Trophoblast cell (in vitro differentiated cells and primary cell): ENCODE measurements at regions not wholly inside any gene's neighbourhood (a gene's known extent, or its start where the extent isn't known, plus 50 kb on each side); places are given as distances from the start of the nearest gene placed in this dataset.

Experiments
- DNase-seq, 2 donors: peaks; one replicate each; pipeline ENCODE4 v3.0.0-alpha.2; 2016
- H2AFZ ChIP-seq: 2 replicates; pipeline ENCODE4 v1.6.1; 2013; ENCODE audit warnings: low read length, moderate library complexity, mild to moderate bottlenecking; ENCODE audit not compliant: insufficient read depth, poor library complexity
- H2AK5ac ChIP-seq: 2 replicates; pipeline ENCODE4 v1.6.1; 2013; ENCODE audit warnings: mild to moderate bottlenecking, low read length
- H2BK120ac ChIP-seq: 2 replicates; pipeline ENCODE4 v1.6.1; 2013; ENCODE audit warnings: low read length, mild to moderate bottlenecking, moderate library complexity; ENCODE audit not compliant: insufficient read depth, poor library complexity
- H2BK12ac ChIP-seq: 2 replicates; pipeline ENCODE4 v1.6.1; 2013; ENCODE audit warnings: mild to moderate bottlenecking, low read length, moderate library complexity
- H2BK5ac ChIP-seq: 2 replicates; pipeline ENCODE4 v1.6.1; 2013; ENCODE audit warnings: low read length, low read depth, moderate library complexity, mild to moderate bottlenecking; ENCODE audit not compliant: poor library complexity
- H3K14ac ChIP-seq: 2 replicates; pipeline ENCODE4 v1.6.1; 2013; ENCODE audit warnings: mild to moderate bottlenecking, low read length
- H3K18ac ChIP-seq: 2 replicates; pipeline ENCODE4 v1.6.1; 2013; ENCODE audit warnings: mild to moderate bottlenecking, low read length
- H3K23ac ChIP-seq: 2 replicates; pipeline ENCODE4 v1.6.1; 2013; ENCODE audit warnings: low read length
- H3K27ac ChIP-seq: 2 replicates; pipeline ENCODE4 v1.5.1; 2013; ENCODE audit warnings: low read depth, mild to moderate bottlenecking, inconsistent platforms, low read length, moderate library complexity
- H3K27me3 ChIP-seq: 2 replicates; pipeline ENCODE4 v1.6.1; 2013; ENCODE audit warnings: inconsistent platforms, mild to moderate bottlenecking, low read length, moderate library complexity; ENCODE audit not compliant: insufficient read depth
- H3K36me3 ChIP-seq, 2 experiments: 1 replicate in 1 of 2; 2 replicates in 1 of 2; pipeline ENCODE4 v1.6.1; 2013; ENCODE audit warnings: low read length in 2 of 2, mild to moderate bottlenecking in 2 of 2, moderate library complexity in 1 of 2; ENCODE audit not compliant: insufficient read depth in 2 of 2, control insufficient read depth in 1 of 2
- H3K4ac ChIP-seq: 2 replicates; pipeline ENCODE4 v1.6.1; 2013; ENCODE audit warnings: low read depth, mild to moderate bottlenecking, low read length, moderate library complexity
- H3K4me1 ChIP-seq, 2 experiments: 1 replicate in 1 of 2; 2 replicates in 1 of 2; pipeline ENCODE4 v1.6.1; 2013; ENCODE audit warnings: low read length in 2 of 2, mild to moderate bottlenecking in 2 of 2, moderate library complexity in 1 of 2; ENCODE audit not compliant: insufficient read depth in 2 of 2, control insufficient read depth in 1 of 2
- H3K4me2 ChIP-seq: 2 replicates; pipeline ENCODE4 v1.6.1; 2013; ENCODE audit warnings: inconsistent platforms, mild to moderate bottlenecking, low read length, moderate library complexity
- H3K4me3 ChIP-seq: 2 replicates; pipeline ENCODE4 v1.5.1; 2013; ENCODE audit warnings: mild to moderate bottlenecking, low read depth, low read length, inconsistent platforms
- H3K79me1 ChIP-seq: one replicate; pipeline ENCODE4 v1.6.1; 2013; ENCODE audit warnings: low read length
- H3K79me2 ChIP-seq: 2 replicates; pipeline ENCODE4 v1.6.1; 2013; ENCODE audit warnings: low read length, mild to moderate bottlenecking; ENCODE audit not compliant: control insufficient read depth, insufficient read depth, poor library complexity
- H3K9ac ChIP-seq: 2 replicates; pipeline ENCODE4 v1.6.1; 2013; ENCODE audit warnings: mild to moderate bottlenecking, low read length
- H3K9me3 ChIP-seq: 2 replicates; pipeline ENCODE4 v1.6.1; 2013; ENCODE audit warnings: low read depth, mild to moderate bottlenecking, control low read depth, inconsistent platforms, low read length; ENCODE audit not compliant: insufficient read depth
- H4K12ac ChIP-seq: 2 replicates; pipeline ENCODE4 v1.6.1; 2013; ENCODE audit warnings: low read depth, mild to moderate bottlenecking, low read length, moderate library complexity
- H4K8ac ChIP-seq: 2 replicates; pipeline ENCODE4 v1.6.1; 2013; ENCODE audit warnings: low read depth, mild to moderate bottlenecking, low read length, moderate library complexity
- H4K91ac ChIP-seq: one replicate; pipeline ENCODE4 v1.6.1; 2013; ENCODE audit warnings: low read depth, mild to moderate bottlenecking, low read length, moderate library complexity
- WGBS: extraction: QIAGEN DNeasy Blood & Tissue Kit; methylation state at CpG from one replicate; pipeline ENCODE4 v1.1.7; 2013; ENCODE audit warnings: missing lambda C conversion rate; ENCODE audit not compliant: insufficient read length, insufficient coverage; ENCODE audit errors: extremely low coverage; 5-methylcytosine and 5-hydroxymethylcytosine counted together

DNA sequence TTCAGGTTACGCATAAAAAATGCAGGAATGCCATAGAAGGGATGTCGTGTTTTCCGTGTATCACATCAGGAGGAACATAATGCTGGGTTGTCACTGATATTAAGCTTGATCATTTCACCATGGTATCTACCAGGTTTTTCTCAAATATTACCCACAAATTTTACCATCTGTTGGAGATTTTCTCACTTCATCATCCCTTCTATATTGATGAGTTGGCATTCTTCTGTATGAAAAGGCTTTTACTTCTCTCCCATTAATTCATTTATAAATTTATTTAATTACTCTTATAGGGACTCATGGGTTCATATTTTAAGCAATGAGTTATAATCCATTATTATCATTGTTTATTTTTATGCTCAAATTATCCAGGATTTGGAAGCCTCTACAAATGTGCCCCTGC lies 608.2 kb downstream of the EPHA4 start:
- H2BK120ac ChIP-seq, result no peak overlapping the region
- H2BK5ac ChIP-seq, result no peak overlapping the region
- H2AK5ac ChIP-seq, result no peak overlapping the region
- no peak overlapping the region for H2BK12ac ChIP-seq
- no peak overlapping the region for H3K4ac ChIP-seq
- H3K23ac ChIP-seq, result no peak overlapping the region
- no peak overlapping the region for H3K4me3 ChIP-seq
- no peaks in the 10 kb centered on the region for H3K9me3 ChIP-seq
- no peaks in the 10 kb centered on the region for H3K79me2 ChIP-seq
- H3K9ac ChIP-seq, result no peak overlapping the region
- no peaks in the 10 kb centered on the region for H3K27me3 ChIP-seq
- H3K18ac ChIP-seq, result no peak overlapping the region
- H2AFZ ChIP-seq, result no peak overlapping the region
- no peaks in the 10 kb centered on the region for H3K4me1 ChIP-seq
- no peaks in the 10 kb centered on the region for H3K36me3 ChIP-seq
- H4K12ac ChIP-seq, result no peak overlapping the region
- no CpG with 5 or more reads among the region's 3 CpGs for WGBS
- H3K14ac ChIP-seq, result no peak overlapping the region
- H3K79me1 ChIP-seq, result no peaks in the 10 kb centered on the region
- no peak overlapping the region for H3K27ac ChIP-seq
- no peak overlapping the region for H3K4me2 ChIP-seq
- no peak overlapping the region for H4K91ac ChIP-seq
- no peak for DNase-seq
- no peak overlapping the region for H4K8ac ChIP-seq

DNA sequence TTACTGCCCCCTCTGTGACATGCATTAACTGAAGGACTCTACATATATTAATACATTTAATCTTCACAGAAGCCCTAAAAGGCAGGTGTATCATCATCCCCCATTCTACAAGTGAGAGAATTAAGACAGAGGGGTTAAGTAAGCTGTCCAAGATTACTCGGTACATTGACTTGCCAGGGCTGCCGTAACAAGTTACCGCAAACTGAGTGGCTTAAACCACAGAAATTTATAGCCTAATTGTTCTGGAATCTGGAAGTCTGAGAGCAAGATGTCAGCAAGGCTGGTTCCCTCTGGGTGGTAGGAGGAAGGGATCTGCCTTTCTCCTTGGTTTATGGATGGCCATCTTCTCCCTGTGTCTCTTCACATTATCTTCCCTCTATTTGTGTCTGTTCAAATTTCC lies 605.5 kb downstream of the EPHA4 start:
- H3K23ac ChIP-seq, result no peak overlapping the region
- H2AK5ac ChIP-seq, result no peak overlapping the region
- no peaks in the 10 kb centered on the region for H3K79me1 ChIP-seq
- no peak overlapping the region for H2BK12ac ChIP-seq
- H3K4me1 ChIP-seq, result no peaks in the 10 kb centered on the region
- H3K36me3 ChIP-seq, result no peaks in the 10 kb centered on the region
- H3K18ac ChIP-seq, result no peak overlapping the region
- H3K14ac ChIP-seq, result no peak overlapping the region
- H3K9me3 ChIP-seq, result no peaks in the 10 kb centered on the region
- no peak overlapping the region for H3K9ac ChIP-seq
- no CpG with 5 or more reads among the region's 3 CpGs for WGBS
- DNase-seq, result no peak
- H4K8ac ChIP-seq, result no peak overlapping the region
- H4K12ac ChIP-seq, result no peak overlapping the region
- no peak overlapping the region for H3K4me3 ChIP-seq
- no peak overlapping the region for H2BK120ac ChIP-seq
- no peak overlapping the region for H3K4me2 ChIP-seq
- no peak overlapping the region for H2BK5ac ChIP-seq
- no peak overlapping the region for H2AFZ ChIP-seq
- no peak overlapping the region for H3K4ac ChIP-seq
- no peak overlapping the region for H4K91ac ChIP-seq
- H3K27me3 ChIP-seq, result no peaks in the 10 kb centered on the region
- no peak overlapping the region for H3K27ac ChIP-seq
- no peaks in the 10 kb centered on the region for H3K79me2 ChIP-seq

DNA sequence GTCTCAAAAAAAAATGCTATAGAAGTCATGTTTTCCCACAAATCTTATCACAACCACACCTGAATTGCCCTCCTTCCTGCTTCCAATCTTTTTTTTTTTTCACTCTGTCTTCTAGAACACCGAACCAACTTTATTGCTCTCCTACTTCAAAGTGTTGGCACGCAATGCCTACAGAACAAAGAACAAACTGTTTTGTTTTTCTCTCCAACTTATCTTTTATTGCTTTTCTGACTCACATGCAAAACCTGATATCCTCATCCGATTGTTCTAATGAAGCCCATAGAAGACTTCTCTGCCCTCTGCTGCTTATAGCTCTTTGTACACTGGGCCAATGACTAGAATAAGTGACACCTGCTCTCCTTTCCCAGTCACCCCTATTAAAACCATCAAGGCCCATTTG lies 602.8 kb downstream of the EPHA4 start:
- Histone ChIP-seq H3K18ac (no peak overlapping the region), H2BK5ac (no peak overlapping the region), H2AFZ (no peak overlapping the region), H2AK5ac (no peak overlapping the region), H3K36me3 (no peaks in the 10 kb centered on the region), H3K4ac (no peak overlapping the region), H3K4me3 (no peak overlapping the region), H3K79me2 (no peaks in the 10 kb centered on the region), H2BK120ac (no peak overlapping the region), H3K9me3 (no peaks in the 10 kb centered on the region), H4K91ac (no peak overlapping the region), H3K79me1 (no peaks in the 10 kb centered on the region), H4K12ac (no peak overlapping the region), H3K27me3 (no peaks in the 10 kb centered on the region), H3K27ac (no peak overlapping the region), H4K8ac (no peak overlapping the region), H3K4me1 (no peaks in the 10 kb centered on the region), H3K9ac (no peak overlapping the region), H3K23ac (no peak overlapping the region), H3K14ac (no peak overlapping the region), H3K4me2 (no peak overlapping the region), H2BK12ac (no peak overlapping the region)
- DNase-seq, result no peak
- WGBS, result no CpG with 5 or more reads among the region's 3 CpGs

DNA sequence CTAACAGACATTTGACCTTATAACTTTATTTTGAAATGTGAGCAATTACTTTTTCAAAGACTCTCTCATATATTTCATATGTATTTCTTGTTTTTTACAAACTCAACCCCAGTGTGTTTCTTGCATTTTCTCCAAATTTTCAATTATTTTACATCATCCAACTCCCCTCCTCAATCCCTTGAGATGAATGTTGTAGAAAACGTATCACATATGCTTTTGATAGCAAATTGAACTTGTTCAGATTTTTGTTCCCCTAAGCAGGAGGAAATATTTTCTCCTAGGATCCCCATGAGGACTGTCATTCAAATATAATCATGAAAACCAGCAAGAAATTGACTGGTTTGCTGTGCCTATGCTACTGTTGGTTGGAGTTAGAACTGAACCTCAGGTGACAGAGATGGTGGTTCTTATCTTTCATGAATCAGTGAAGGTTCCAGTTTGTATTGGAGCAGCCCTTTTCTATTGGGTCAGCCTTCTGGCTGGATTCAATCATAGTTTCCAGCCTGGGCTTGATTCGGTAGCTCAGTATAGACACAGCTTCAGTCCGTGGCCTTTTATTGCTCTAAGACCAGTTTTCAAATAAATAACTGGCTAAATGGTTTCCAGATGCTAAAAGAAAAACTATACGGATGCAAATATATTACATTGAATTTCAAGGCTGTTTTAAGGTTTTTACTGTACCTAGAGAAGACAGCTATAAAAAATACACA lies 591.0 kb downstream of the EPHA4 start:
- H3K4me1 ChIP-seq, result no peaks in the 10 kb centered on the region
- no peaks in the 10 kb centered on the region for H3K27me3 ChIP-seq
- no peaks in the 10 kb centered on the region for H3K36me3 ChIP-seq
- H2BK120ac ChIP-seq, result no peak overlapping the region
- no peak overlapping the region for H3K23ac ChIP-seq
- H4K8ac ChIP-seq, result no peak overlapping the region
- H2BK12ac ChIP-seq, result no peak overlapping the region
- no peak overlapping the region for H4K12ac ChIP-seq
- H3K9ac ChIP-seq, result no peak overlapping the region
- no peak overlapping the region for H3K4me3 ChIP-seq
- H3K18ac ChIP-seq, result no peak overlapping the region
- no CpG with 5 or more reads among the region's 4 CpGs for WGBS
- no peaks in the 10 kb centered on the region for H3K79me1 ChIP-seq
- H2BK5ac ChIP-seq, result no peak overlapping the region
- H3K79me2 ChIP-seq, result no peaks in the 10 kb centered on the region
- no peaks in the 10 kb centered on the region for H3K9me3 ChIP-seq
- no peak overlapping the region for H3K4me2 ChIP-seq
- H2AFZ ChIP-seq, result no peak overlapping the region
- DNase-seq, result no peak
- H3K27ac ChIP-seq, result no peak overlapping the region
- H3K14ac ChIP-seq, result no peak overlapping the region
- no peak overlapping the region for H2AK5ac ChIP-seq
- H4K91ac ChIP-seq, result no peak overlapping the region
- no peak overlapping the region for H3K4ac ChIP-seq
